SU-DHL-6 (cell line): ENCODE measurements at regions not wholly inside any gene's neighbourhood (a gene's known extent, or its start where the extent isn't known, plus 50 kb on each side); places are given as distances from the start of the nearest gene placed in this dataset.

ENCODE experiments used
- H2AFZ ChIP-seq: fragments of 200-600 bp; sonication (generic); 2 replicates; pipeline ENCODE4 v1.6.1; 2014; ENCODE audit warnings: low read depth, mild to moderate bottlenecking, moderate library complexity, mixed read lengths, antibody characterized with exemption, low read length; ENCODE audit not compliant: severe bottlenecking
- H3F3A ChIP-seq: fragments of 200-600 bp; shearing (Covaris generic); 2 replicates; pipeline ENCODE4 v1.6.0; 2016; ENCODE audit warnings: antibody characterized with exemption, mild to moderate bottlenecking; ENCODE audit not compliant: insufficient read depth
- H3K27ac ChIP-seq: fragments of 200-600 bp; sonication (generic); 2 replicates; pipeline ENCODE4 v1.5.1; 2016; ENCODE audit warnings: low read depth, mild to moderate bottlenecking, low read length, moderate library complexity, mixed read lengths
- H3K27me3 ChIP-seq: fragments of 200-600 bp; sonication (generic), shearing (Covaris generic); 2 replicates; pipeline ENCODE4 v1.6.0; 2014; ENCODE audit warnings: mild to moderate bottlenecking, low read length
- H3K36me3 ChIP-seq: fragments of 200-600 bp; sonication (generic); 2 replicates; pipeline ENCODE4 v1.6.1; 2014; ENCODE audit warnings: mild to moderate bottlenecking, low read length, mixed read lengths
- H3K4me2 ChIP-seq: fragments of 300-600, 200-600 bp; shearing (Covaris generic), sonication (generic); 2 replicates; pipeline ENCODE4 v1.6.0; 2014; ENCODE audit warnings: low read length, low read depth, mild to moderate bottlenecking; ENCODE audit not compliant: poor library complexity, severe bottlenecking
- H3K4me3 ChIP-seq: fragments of 200-600 bp; sonication (generic); 2 replicates; pipeline ENCODE4 v1.5.1; 2014; ENCODE audit warnings: antibody characterized with exemption, low read length, mild to moderate bottlenecking, mixed read lengths; ENCODE audit not compliant: insufficient read depth, poor library complexity, severe bottlenecking
- H3K79me2 ChIP-seq: fragments of 200-600 bp; sonication (generic); 2 replicates; pipeline ENCODE4 v1.6.1; 2014; ENCODE audit warnings: mild to moderate bottlenecking, low read length, moderate library complexity; ENCODE audit not compliant: insufficient read depth
- H3K9ac ChIP-seq: fragments of 200-600 bp; sonication (generic); 2 replicates; pipeline ENCODE4 v1.7.0; 2014; ENCODE audit warnings: mild to moderate bottlenecking, low read length
- H3K9me2 ChIP-seq: fragments of 200-600 bp; sonication (generic); replicated peaks from 2 replicates; pipeline ENCODE4 v1.6.1; 2014; ENCODE audit warnings: low read length; ENCODE audit not compliant: insufficient read depth
- H3K9me3 ChIP-seq: fragments of 200-600 bp; sonication (generic); 2 replicates; pipeline ENCODE4 v1.6.1; 2014; ENCODE audit warnings: low read length, mixed read lengths; ENCODE audit not compliant: insufficient read depth
- H4K20me1 ChIP-seq: fragments of 200-600 bp; sonication (generic); 2 replicates; pipeline ENCODE4 v1.6.1; 2014; ENCODE audit warnings: low read depth, mild to moderate bottlenecking, antibody characterized with exemption, low read length, moderate library complexity, mixed read lengths
- CTCF ChIP-seq: fragments of 200-600 bp; sonication (generic); IDR thresholded peaks from one replicate; pipeline ENCODE4 v1.5.1; 2017; ENCODE audit warnings: antibody characterized with exemption, mild to moderate bottlenecking, low read length, moderate library complexity; ENCODE audit not compliant: insufficient read depth, poor library complexity, severe bottlenecking
- EZH2phosphoT487 ChIP-seq: fragments of 200-600 bp; sonication (generic), shearing (Covaris generic); conservative IDR thresholded peaks from 2 replicates; pipeline ENCODE4 v1.6.1; 2018; ENCODE audit warnings: mild to moderate bottlenecking, antibody characterized with exemption, low read length, moderate library complexity, mixed read lengths

GRCh38 chr3:4233488-4233887 is 69.7 kb upstream of the SETMAR start:
- Histone ChIP-seq H3K9me2 (no peaks in the 10 kb centered on the region), H4K20me1 (no peaks in the 10 kb centered on the region), H3K4me2 (no peak overlapping the region), H3K9ac (no peak overlapping the region), H3K36me3 (no peaks in the 10 kb centered on the region), H3K4me3 (no peak overlapping the region), H2AFZ (no peak overlapping the region), H3K27me3 (no peaks in the 10 kb centered on the region), H3K27ac (no peak overlapping the region), H3K79me2 (no peaks in the 10 kb centered on the region), H3K9me3 (no peaks in the 10 kb centered on the region), H3F3A (no peaks in the 10 kb centered on the region)
- TF ChIP-seq CTCF (no peak), EZH2phosphoT487 (no peak)

- no peaks in the 10 kb centered on the region for H3K9me3 ChIP-seq
- no peak overlapping the region for H2AFZ ChIP-seq
- H3K27ac ChIP-seq: no peak overlapping the region
- H3K9me2 ChIP-seq: no peaks in the 10 kb centered on the region
- no peak overlapping the region for H3K4me3 ChIP-seq
- no peaks in the 10 kb centered on the region for H3F3A ChIP-seq
- no peaks in the 10 kb centered on the region for H3K79me2 ChIP-seq
- H4K20me1 ChIP-seq: no peaks in the 10 kb centered on the region
- H3K4me2 ChIP-seq: no peak overlapping the region
- no peak overlapping the region for H3K9ac ChIP-seq
- TF ChIP-seq EZH2phosphoT487 (no peak), CTCF (no peak)
- no peaks in the 10 kb centered on the region for H3K36me3 ChIP-seq
- no peaks in the 10 kb centered on the region for H3K27me3 ChIP-seq
Observed at GRCh38 chr3:4234889-4235288, 68.3 kb upstream of the SETMAR start.

- Histone ChIP-seq H3F3A (no peaks in the 10 kb centered on the region), H3K79me2 (no peaks in the 10 kb centered on the region), H3K4me2 (no peak overlapping the region), H3K9me2 (no peaks in the 10 kb centered on the region), H3K9ac (no peak overlapping the region), H2AFZ (no peak overlapping the region), H3K9me3 (no peaks in the 10 kb centered on the region), H3K4me3 (no peak overlapping the region), H4K20me1 (no peaks in the 10 kb centered on the region), H3K36me3 (no peaks in the 10 kb centered on the region), H3K27me3 (no peaks in the 10 kb centered on the region), H3K27ac (no peak overlapping the region)
- TF ChIP-seq CTCF: no peak
- TF ChIP-seq EZH2phosphoT487: no peak
Observed at GRCh38 chr3:4235690-4236089, 67.5 kb upstream of the SETMAR start.
